ENCODE measurements at regions not wholly inside any gene's neighbourhood (a gene's known extent, or its start where the extent isn't known, plus 50 kb on each side); places are given as distances from the start of the nearest gene placed in this dataset.

DNA sequence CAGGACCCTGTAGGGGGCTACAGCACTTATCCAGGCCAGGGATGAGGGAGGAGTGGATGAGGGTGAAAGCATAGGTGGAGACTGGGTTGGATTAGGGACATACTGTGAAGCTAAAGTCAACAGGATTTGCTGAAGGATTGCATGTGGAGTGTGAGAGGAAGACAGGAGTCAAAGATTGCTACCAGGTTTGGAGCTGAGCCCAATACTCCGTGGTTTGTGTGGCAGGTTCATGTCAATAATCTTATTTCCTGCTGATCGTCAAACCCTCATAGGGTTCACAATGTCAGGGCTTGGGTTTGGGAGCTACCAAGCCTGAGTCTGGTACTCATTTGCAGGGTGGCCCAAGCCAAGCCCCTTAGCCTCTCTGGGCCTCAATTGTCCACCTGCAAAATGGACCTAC, 77.1 kb upstream of the PLXNC1 start:
- H3K9me3 ChIP-seq (ENCODE audit: control insufficient read depth in 1 of 2, low read length in 2 of 2) = no peaks in the 10 kb centered on the region
- H3K27me3 ChIP-seq (ENCODE audit: low read depth, low read length) = no peaks in the 10 kb centered on the region
- H3K27ac ChIP-seq (ENCODE audit: low read length) = no peak overlapping the region
- H3K36me3 ChIP-seq (ENCODE audit: control insufficient read depth in 1 of 2, insufficient read depth in 2 of 2, low read length in 2 of 2) = no peaks in the 10 kb centered on the region
- H3K4me3 ChIP-seq (ENCODE audit: low read depth in 1 of 2, low read length in 2 of 2) = no peak overlapping the region
- peaks cover 5 to 15% of the 10 kb centered on the region in 2 donors for H3K4me1 ChIP-seq (ENCODE audit: control insufficient read depth in 1 of 2, insufficient read depth in 2 of 2, low read length in 2 of 2)

- Histone ChIP-seq H3K27me3 (ENCODE audit: low read depth, low read length) (no peaks in the 10 kb centered on the region), H3K4me1 (ENCODE audit: control insufficient read depth in 1 of 2, insufficient read depth in 2 of 2, low read length in 2 of 2) (peaks cover 5 to 15% of the 10 kb centered on the region in 2 donors), H3K27ac (ENCODE audit: low read length) (no peak overlapping the region), H3K9me3 (ENCODE audit: control insufficient read depth in 1 of 2, low read length in 2 of 2) (no peaks in the 10 kb centered on the region), H3K36me3 (ENCODE audit: control insufficient read depth in 1 of 2, insufficient read depth in 2 of 2, low read length in 2 of 2) (no peaks in the 10 kb centered on the region), H3K4me3 (ENCODE audit: low read depth in 1 of 2, low read length in 2 of 2) (no peak overlapping the region)
Observed at GRCh38 chr12:94073441-94074051, 74.8 kb upstream of the PLXNC1 start.

GRCh38 chr12:94074216-94074979, 74.0 kb upstream of the PLXNC1 start:
- no peaks in the 10 kb centered on the region for H3K9me3 ChIP-seq (ENCODE audit: control insufficient read depth in 1 of 2, low read length in 2 of 2)
- H3K27ac ChIP-seq (ENCODE audit: low read length) = peak overlapping the region; percentile 71
- H3K36me3 ChIP-seq (ENCODE audit: control insufficient read depth in 1 of 2, insufficient read depth in 2 of 2, low read length in 2 of 2) = no peaks in the 10 kb centered on the region
- H3K4me1 ChIP-seq (ENCODE audit: control insufficient read depth in 1 of 2, insufficient read depth in 2 of 2, low read length in 2 of 2) = peaks cover 5 to 15% of the 10 kb centered on the region in 2 donors
- no peak overlapping the region for H3K4me3 ChIP-seq (ENCODE audit: low read depth in 1 of 2, low read length in 2 of 2)
- no peaks in the 10 kb centered on the region for H3K27me3 ChIP-seq (ENCODE audit: low read depth, low read length)

DNA sequence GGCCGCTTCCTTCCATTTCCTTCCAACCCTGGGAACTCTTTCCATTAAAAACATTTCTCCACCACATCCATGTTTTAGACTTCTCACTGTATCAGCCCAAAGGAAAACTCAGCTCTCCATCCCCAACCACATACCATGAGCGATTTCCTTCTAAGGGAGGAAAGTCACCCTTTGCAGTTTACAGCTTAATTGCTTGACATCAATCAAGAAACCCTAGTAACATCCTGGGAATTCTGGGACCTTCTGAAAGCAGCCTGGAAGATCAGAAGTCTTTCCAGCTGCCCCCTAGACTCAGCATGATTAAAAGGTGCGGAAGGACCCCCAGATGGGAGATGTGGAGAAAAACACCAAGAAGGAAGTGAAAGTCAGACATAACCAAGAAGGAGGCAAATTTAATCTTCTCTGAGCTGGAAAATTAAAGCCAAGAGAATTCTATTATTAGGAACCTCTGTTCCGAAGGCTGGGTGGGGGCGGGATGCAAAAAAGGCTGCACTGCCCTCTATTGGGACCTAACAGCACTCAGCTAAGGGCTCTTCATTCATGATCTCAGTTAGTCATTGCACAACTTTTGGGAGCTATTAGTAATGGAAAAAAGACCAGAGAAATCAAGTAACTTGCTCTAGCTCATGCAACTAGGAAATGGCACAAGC, 73.3 kb upstream of the PLXNC1 start:
- no peaks in the 10 kb centered on the region for H3K36me3 ChIP-seq (ENCODE audit: control insufficient read depth in 1 of 2, insufficient read depth in 2 of 2, low read length in 2 of 2)
- no peak overlapping the region for H3K4me3 ChIP-seq (ENCODE audit: low read depth in 1 of 2, low read length in 2 of 2)
- no peaks in the 10 kb centered on the region for H3K27me3 ChIP-seq (ENCODE audit: low read depth, low read length)
- H3K4me1 ChIP-seq (ENCODE audit: control insufficient read depth in 1 of 2, insufficient read depth in 2 of 2, low read length in 2 of 2) = peaks cover 5 to 15% of the 10 kb centered on the region in 2 donors
- H3K27ac ChIP-seq (ENCODE audit: low read length) = peak overlapping the region; percentile 71
- no peaks in the 10 kb centered on the region for H3K9me3 ChIP-seq (ENCODE audit: control insufficient read depth in 1 of 2, low read length in 2 of 2)

DNA sequence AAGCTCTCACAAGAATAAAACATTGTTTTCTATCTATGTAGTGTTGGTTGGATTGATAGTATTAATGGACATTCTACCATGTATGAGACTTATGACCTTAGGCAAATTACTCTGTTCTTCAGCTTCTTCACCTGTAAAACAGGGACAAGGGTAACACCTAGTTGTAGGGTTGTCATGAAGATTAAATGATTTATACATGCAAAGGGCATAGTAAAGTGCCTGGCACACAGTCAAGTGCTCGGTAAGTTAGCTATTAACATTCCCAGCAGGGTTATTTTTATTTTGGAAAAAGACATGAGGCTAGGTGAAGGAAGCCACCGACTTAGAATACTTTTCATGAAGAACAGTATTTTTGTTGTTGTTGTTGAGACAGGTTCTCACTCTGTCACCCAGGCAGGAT, 71.2 kb upstream of the PLXNC1 start:
- Histone ChIP-seq H3K4me3 (ENCODE audit: low read depth in 1 of 2, low read length in 2 of 2) (no peak overlapping the region), H3K4me1 (ENCODE audit: control insufficient read depth in 1 of 2, insufficient read depth in 2 of 2, low read length in 2 of 2) (peaks cover 5 to 15% of the 10 kb centered on the region in 2 donors), H3K9me3 (ENCODE audit: control insufficient read depth in 1 of 2, low read length in 2 of 2) (no peaks in the 10 kb centered on the region), H3K27me3 (ENCODE audit: low read depth, low read length) (no peaks in the 10 kb centered on the region), H3K36me3 (ENCODE audit: control insufficient read depth in 1 of 2, insufficient read depth in 2 of 2, low read length in 2 of 2) (no peaks in the 10 kb centered on the region), H3K27ac (ENCODE audit: low read length) (no peak overlapping the region)

DNA sequence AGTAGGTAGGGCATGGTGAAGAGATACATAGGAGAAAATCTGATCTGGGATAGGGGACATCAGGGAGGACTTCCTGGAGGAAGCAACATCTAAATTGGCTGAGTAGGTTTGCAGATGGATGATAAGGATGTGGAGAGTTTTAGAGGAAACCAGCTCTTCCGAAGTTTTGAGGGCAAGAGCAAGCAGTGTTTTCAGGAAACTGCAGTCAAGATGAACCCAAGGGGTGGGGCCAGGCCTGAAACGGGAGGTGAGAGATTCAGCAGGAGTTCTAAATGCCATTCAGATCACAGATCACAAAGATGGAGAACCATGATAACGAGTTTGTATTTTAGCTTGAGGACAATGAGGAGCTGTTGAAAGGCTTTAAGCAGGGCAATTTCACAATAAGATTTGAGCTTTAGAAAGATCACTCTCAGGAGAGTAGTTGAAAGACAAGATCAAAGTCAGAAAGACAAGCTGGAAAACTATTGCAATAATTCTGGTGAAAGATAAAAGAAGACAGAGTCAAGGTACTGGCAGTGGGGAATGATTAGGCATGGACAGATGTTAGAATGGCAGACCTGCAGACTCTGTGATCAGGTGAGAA, 70.1 kb upstream of the PLXNC1 start:
- no peak overlapping the region for H3K4me3 ChIP-seq (ENCODE audit: low read depth in 1 of 2, low read length in 2 of 2)
- no peaks in the 10 kb centered on the region for H3K9me3 ChIP-seq (ENCODE audit: control insufficient read depth in 1 of 2, low read length in 2 of 2)
- peaks cover 5 to 15% of the 10 kb centered on the region in 2 donors for H3K4me1 ChIP-seq (ENCODE audit: control insufficient read depth in 1 of 2, insufficient read depth in 2 of 2, low read length in 2 of 2)
- H3K27me3 ChIP-seq (ENCODE audit: low read depth, low read length) = no peaks in the 10 kb centered on the region
- no peaks in the 10 kb centered on the region for H3K36me3 ChIP-seq (ENCODE audit: control insufficient read depth in 1 of 2, insufficient read depth in 2 of 2, low read length in 2 of 2)
- no peak overlapping the region for H3K27ac ChIP-seq (ENCODE audit: low read length)

- Histone ChIP-seq H3K4me3 (ENCODE audit: low read depth in 1 of 2, low read length in 2 of 2) (no peak overlapping the region), H3K27ac (ENCODE audit: low read length) (no peak overlapping the region), H3K36me3 (ENCODE audit: control insufficient read depth in 1 of 2, insufficient read depth in 2 of 2, low read length in 2 of 2) (no peaks in the 10 kb centered on the region), H3K9me3 (ENCODE audit: control insufficient read depth in 1 of 2, low read length in 2 of 2) (no peaks in the 10 kb centered on the region), H3K4me1 (ENCODE audit: control insufficient read depth in 1 of 2, insufficient read depth in 2 of 2, low read length in 2 of 2) (peaks cover 5 to 15% of the 10 kb centered on the region in 2 donors), H3K27me3 (ENCODE audit: low read depth, low read length) (no peaks in the 10 kb centered on the region)
Observed at GRCh38 chr12:94078736-94079509, 69.5 kb upstream of the PLXNC1 start.

DNA sequence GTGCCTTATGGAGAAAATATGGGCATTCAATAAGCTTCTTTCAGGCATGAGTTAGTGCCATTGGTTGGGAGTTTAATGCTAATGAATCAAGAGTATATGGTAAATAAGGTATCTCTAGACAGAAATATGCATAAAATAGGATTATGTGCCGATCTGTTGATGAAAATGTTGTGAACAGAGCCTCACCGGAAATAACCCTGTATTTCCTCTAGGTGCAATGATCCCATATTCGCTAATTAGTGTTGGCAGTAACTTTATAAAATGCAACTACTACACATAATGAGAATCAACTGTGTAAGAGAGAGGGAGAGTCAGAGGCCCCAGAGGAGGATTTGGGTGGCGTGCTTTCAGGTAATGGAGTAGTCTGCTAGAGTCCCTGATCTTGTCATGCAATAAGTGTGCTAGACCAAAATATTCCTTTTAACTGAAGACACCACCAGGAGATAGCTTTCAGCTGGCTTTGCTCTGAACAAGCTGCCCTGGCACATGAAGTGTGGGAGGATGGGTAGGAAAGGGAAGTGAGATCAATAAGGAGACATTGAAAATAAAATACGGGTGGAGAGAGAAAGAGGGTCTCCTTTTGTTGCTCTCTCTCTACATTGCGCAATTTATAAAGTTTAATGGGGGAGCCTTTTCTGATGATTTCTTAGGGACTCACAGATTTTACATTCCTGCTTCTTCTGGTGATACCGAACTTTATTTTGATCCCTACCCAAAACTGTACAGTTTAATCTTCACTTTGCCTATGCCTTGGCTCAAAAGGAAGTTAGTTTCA, 68.6 kb upstream of the PLXNC1 start:
- Histone ChIP-seq H3K4me1 (ENCODE audit: control insufficient read depth in 1 of 2, insufficient read depth in 2 of 2, low read length in 2 of 2) (peaks cover 5 to 8% of the 10 kb centered on the region in 2 donors), H3K9me3 (ENCODE audit: control insufficient read depth in 1 of 2, low read length in 2 of 2) (no peaks in the 10 kb centered on the region), H3K27ac (ENCODE audit: low read length) (no peak overlapping the region)

GRCh38 chr12:94080341-94081009, 67.9 kb upstream of the PLXNC1 start:
- Histone ChIP-seq H3K27ac (ENCODE audit: low read length) (no peak overlapping the region), H3K27me3 (ENCODE audit: low read depth, low read length) (no peaks in the 10 kb centered on the region), H3K36me3 (ENCODE audit: control insufficient read depth in 1 of 2, insufficient read depth in 2 of 2, low read length in 2 of 2) (no peaks in the 10 kb centered on the region), H3K4me1 (ENCODE audit: control insufficient read depth in 1 of 2, insufficient read depth in 2 of 2, low read length in 2 of 2) (peaks cover 3 to 4% of the 10 kb centered on the region in 2 donors), H3K9me3 (ENCODE audit: control insufficient read depth in 1 of 2, low read length in 2 of 2) (no peaks in the 10 kb centered on the region), H3K4me3 (ENCODE audit: low read depth in 1 of 2, low read length in 2 of 2) (no peak overlapping the region)

More for the DNA sequence above, 68.6 kb upstream of the PLXNC1 start:
- Histone ChIP-seq H3K36me3 (ENCODE audit: control insufficient read depth in 1 of 2, insufficient read depth in 2 of 2, low read length in 2 of 2) (no peaks in the 10 kb centered on the region), H3K27me3 (ENCODE audit: low read depth, low read length) (no peaks in the 10 kb centered on the region), H3K4me3 (ENCODE audit: low read depth in 1 of 2, low read length in 2 of 2) (no peak overlapping the region)

DNA sequence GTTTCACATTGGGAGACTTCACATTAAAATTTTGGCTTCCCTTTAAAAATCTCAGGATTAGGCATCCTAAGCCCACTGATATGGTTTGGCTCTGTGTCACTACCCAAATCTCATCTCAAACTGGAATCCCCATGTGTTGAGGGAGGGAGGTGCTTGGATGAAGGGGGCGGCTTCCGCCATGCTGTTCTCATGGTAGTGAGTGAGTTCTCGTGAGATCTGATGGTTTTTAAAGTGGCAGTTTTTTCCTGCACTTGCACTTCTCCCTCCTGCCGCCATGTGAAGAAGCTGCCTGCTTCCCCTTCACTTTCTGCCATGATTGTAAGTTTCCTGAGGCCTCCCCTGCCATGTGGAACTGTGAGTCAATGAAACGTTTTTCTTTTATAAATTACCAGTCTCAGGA, 65.7 kb upstream of the PLXNC1 start:
- no peaks in the 10 kb centered on the region for H3K36me3 ChIP-seq (ENCODE audit: control insufficient read depth in 1 of 2, insufficient read depth in 2 of 2, low read length in 2 of 2)
- H3K9me3 ChIP-seq (ENCODE audit: control insufficient read depth in 1 of 2, low read length in 2 of 2) = no peaks in the 10 kb centered on the region
- H3K4me1 ChIP-seq (ENCODE audit: control insufficient read depth in 1 of 2, insufficient read depth in 2 of 2, low read length in 2 of 2) = no peaks in the 10 kb centered on the region
- no peak overlapping the region for H3K27ac ChIP-seq (ENCODE audit: low read length)
- no peaks in the 10 kb centered on the region for H3K27me3 ChIP-seq (ENCODE audit: low read depth, low read length)
- H3K4me3 ChIP-seq (ENCODE audit: low read depth in 1 of 2, low read length in 2 of 2) = no peak overlapping the region

Measured in muscle layer of duodenum (tissue), 2 donors.